ENCODE measurements at regions not wholly inside any gene's neighbourhood (a gene's known extent, or its start where the extent isn't known, plus 50 kb on each side); places are given as distances from the start of the nearest gene placed in this dataset.

DNA sequence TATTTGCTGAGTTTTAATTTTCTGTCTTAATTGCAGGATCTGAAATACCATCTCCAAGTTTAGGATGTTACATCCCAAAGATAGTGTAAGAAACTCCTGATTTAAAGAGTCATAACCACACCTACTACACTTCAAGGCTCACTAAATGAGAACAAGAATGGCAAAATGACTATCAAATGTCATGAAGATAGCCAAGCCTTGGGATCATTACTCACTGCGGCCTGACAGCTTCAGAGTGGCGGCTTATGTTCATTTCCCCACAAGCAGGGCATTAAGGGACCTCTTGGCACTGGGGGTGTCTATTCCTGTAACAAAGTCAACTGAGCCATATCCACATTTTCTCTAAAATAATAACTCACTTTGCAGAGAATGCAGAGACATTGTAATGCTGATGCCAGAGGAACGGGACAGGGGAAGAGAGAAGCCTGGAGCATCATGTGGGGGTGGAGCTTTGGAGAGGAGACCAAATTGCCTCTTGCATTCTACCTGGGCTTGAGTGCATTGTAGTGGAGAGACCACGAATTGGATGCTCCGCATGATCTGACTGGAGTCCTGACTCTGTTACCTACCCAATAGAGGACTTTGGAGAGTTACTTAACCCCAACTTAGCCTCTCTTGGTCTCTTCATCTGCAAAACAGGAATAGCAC, 219.2 kb downstream of the OPA1 start:
- no peak for DNase-seq (ENCODE audit: low read depth in 2 of 2)
- TF ChIP-seq, protein P1, sequence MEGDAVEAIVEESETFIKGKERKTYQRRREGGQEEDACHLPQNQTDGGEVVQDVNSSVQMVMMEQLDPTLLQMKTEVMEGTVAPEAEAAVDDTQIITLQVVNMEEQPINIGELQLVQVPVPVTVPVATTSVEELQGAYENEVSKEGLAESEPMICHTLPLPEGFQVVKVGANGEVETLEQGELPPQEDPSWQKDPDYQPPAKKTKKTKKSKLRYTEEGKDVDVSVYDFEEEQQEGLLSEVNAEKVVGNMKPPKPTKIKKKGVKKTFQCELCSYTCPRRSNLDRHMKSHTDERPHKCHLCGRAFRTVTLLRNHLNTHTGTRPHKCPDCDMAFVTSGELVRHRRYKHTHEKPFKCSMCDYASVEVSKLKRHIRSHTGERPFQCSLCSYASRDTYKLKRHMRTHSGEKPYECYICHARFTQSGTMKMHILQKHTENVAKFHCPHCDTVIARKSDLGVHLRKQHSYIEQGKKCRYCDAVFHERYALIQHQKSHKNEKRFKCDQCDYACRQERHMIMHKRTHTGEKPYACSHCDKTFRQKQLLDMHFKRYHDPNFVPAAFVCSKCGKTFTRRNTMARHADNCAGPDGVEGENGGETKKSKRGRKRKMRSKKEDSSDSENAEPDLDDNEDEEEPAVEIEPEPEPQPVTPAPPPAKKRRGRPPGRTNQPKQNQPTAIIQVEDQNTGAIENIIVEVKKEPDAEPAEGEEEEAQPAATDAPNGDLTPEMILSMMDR (IDR thresholded peaks at IDR 0.05; ENCODE audit: low read depth, low read length): no peak
- H3K4me3 ChIP-seq (replicated peaks in 1 of 2; ENCODE audit: low read depth in 2 of 2, low read length in 2 of 2): no peak overlapping the region

DNA sequence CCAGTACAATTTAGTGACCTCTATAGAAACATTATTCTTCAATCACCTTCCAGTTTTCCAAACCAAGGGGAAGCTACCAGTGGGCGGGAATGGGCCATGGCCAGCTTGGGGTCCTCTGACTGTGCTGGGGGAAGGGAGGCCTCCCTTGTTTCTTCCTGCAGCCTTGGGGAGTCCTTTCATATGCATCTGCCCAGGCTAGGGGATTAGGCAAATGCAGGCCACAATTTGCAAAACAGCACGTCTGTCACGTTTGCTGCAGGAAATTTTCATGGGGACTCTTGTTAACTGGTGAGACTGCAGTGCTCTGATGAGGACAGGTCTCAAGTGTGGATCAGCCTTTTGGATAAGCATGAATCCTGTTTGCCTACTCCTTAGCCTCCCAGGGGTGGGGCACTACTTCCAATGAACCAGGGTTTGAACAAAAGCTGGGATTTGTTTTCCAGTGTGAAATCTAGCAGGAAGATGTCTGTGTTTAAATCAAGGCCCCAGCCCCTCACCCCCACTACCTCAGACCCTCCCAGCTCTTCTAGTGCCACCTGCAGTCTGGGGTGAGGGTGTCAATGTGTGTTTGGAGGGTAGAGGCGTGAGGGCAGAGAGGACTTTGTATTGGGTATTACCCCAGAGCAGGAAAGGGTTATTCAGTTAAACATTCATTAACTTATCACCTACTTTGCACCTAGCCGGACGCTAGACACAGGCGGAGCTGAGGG, 219.9 kb downstream of the OPA1 start:
- DNase-seq (ENCODE audit: low read depth in 2 of 2): no peak
- TF ChIP-seq, protein P1 (IDR thresholded peaks at IDR 0.05; ENCODE audit: low read depth, low read length): no peak
- H3K4me3 ChIP-seq (replicated peaks in 1 of 2; ENCODE audit: low read depth in 2 of 2, low read length in 2 of 2): no peak overlapping the region

DNA sequence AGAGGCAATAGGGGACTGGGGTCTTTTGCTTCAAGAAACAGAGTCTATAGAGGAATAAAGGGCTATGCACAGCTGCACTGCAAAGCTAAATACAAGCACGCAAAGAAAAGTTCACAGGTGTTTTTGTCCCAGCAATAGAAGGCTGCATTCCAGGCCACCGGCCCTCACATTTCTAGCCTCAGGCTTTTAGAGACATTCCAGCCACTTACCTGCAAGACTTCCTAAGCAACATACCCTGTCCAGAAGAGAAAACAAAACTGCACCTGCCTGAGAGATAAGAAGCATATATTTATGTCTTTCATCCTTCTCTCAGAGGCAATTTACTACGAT, 220.5 kb downstream of the OPA1 start:
- DNase-seq (ENCODE audit: low read depth in 2 of 2): no peak
- TF ChIP-seq, protein P1 (IDR thresholded peaks at IDR 0.05; ENCODE audit: low read depth, low read length): no peak
- no peak overlapping the region for H3K4me3 ChIP-seq (replicated peaks in 1 of 2; ENCODE audit: low read depth in 2 of 2, low read length in 2 of 2)

DNA sequence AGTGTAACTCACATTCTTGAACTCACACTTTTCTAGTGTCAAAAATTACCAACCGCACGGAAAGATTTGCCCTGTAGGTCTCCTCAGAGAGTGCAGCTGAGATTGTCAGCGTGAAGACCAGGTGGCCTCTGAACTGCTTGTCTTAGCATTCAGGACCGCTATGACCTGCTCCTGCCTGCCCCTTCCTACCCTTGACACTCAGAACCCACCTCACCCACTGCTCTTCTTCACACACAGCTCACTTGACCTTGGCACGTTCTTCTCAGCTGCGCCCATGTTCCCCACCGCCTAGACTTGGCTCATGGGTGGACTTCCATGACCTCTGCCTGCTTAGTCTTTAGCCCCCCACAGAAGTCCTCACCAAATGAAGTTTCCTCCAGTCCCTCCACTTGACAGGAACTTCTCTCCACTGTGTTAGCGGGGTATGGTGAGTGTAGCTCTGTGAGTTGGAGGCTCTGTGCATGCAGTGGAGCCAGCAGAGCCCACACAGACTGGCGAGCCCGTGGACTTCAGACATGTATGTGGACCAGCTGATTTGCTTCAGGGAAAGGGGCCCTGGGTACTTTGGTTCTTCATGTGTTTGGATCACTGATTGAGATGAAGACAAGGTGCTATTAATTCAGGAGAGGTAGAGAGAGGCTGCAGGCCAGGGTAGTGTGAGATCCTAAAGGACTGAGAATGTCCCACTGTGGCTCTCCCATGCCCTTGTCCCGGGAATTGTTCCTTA, 221.3 kb downstream of the OPA1 start:
- no peak for DNase-seq (ENCODE audit: low read depth in 2 of 2)
- TF ChIP-seq, protein P1 (IDR thresholded peaks at IDR 0.05; ENCODE audit: low read depth, low read length): no peak
- no peak overlapping the region for H3K4me3 ChIP-seq (replicated peaks in 1 of 2; ENCODE audit: low read depth in 2 of 2, low read length in 2 of 2)

DNA sequence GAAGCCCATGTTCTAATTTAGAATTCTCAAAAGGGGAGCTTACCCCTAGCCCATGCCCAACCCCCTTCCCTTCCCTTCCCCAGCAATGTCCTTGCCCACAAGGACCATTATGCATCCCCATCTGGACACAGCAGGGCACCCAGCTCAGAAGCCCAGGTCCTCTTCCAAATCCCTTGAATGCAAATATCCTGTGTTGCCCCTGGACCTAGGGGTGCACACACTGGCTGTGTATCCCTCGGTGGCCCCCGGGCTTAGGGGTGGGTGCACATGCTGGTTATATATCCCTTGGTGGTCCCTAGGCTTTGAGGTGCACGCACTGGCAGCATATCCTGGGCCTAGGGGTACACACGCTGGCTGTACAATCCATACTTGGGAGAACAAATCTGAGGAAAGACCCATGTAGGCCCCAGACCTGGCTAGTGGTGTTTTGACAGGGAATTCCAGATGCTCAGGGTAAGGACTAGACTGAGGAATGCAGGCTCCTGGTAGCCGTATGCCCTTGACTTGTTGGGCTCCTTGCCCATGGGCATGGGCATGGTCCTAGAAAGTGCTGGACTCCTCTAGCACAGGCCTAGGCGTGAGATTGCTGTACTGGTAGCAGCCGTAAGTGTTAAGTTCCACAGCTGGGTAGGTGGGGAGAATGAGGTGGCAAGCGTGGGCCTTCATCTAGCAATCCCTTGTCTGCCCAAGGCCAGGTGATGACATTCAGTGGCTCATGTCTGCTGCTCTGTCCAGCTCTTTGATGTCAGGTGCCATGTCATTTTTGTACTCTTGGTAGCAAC, 222.4 kb downstream of the OPA1 start:
- DNase-seq (ENCODE audit: low read depth in 2 of 2): no peak
- TF ChIP-seq, protein P1 (IDR thresholded peaks at IDR 0.05; ENCODE audit: low read depth, low read length): no peak
- no peak overlapping the region for H3K4me3 ChIP-seq (replicated peaks in 1 of 2; ENCODE audit: low read depth in 2 of 2, low read length in 2 of 2)

DNA sequence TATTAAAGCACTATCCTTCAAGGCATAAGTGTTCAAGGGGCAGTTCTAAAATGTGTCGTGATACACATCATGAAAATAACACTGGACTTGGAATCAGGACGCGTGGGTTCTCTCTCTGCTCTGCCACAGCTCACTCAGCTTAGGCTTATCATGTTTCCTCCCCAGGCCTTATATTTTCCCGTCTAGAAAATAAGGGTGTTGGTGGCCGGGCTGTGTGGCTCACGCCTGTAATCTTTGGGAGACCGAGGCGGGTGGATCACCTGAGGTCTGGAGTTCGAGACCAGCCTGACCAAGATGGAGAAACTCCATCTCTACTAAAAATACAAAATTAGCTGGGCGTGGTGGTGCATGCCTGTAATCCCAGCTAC, 223.0 kb downstream of the OPA1 start:
- TF ChIP-seq, protein P1 (IDR thresholded peaks at IDR 0.05; ENCODE audit: low read depth, low read length): no peak
- H3K4me3 ChIP-seq (replicated peaks in 1 of 2; ENCODE audit: low read depth in 2 of 2, low read length in 2 of 2): no peak overlapping the region
- no peak for DNase-seq (ENCODE audit: low read depth in 2 of 2)
